Endothelial cell (in vitro differentiated cells): ENCODE measurements at regions not wholly inside any gene's neighbourhood (a gene's known extent, or its start where the extent isn't known, plus 50 kb on each side); places are given as distances from the start of the nearest gene placed in this dataset.

Experiments
- DNase-seq: peaks from one replicate; pipeline ENCODE4 v3.0.0; 2021; ENCODE audit warnings: low spot score
- H3K27ac Mint-ChIP-seq: one replicate; pipeline ENCODE4 v1.8.0; 2021; ENCODE audit warnings: mixed read lengths, inconsistent platforms; ENCODE audit not compliant: unreplicated experiment
- H3K27me3 Mint-ChIP-seq: one replicate; pipeline ENCODE4 v1.8.0; 2021; ENCODE audit warnings: mild to moderate bottlenecking, moderate library complexity, mixed read lengths, inconsistent platforms; ENCODE audit not compliant: unreplicated experiment
- H3K36me3 Mint-ChIP-seq: one replicate; pipeline ENCODE4 v1.8.0; 2021; ENCODE audit warnings: mild to moderate bottlenecking, low read depth, mixed read lengths, inconsistent platforms; ENCODE audit not compliant: unreplicated experiment
- H3K4me1 Mint-ChIP-seq: one replicate; pipeline ENCODE4 v1.8.0; 2021; ENCODE audit warnings: mild to moderate bottlenecking, mixed read lengths, inconsistent platforms; ENCODE audit not compliant: unreplicated experiment
- H3K4me3 Mint-ChIP-seq: one replicate; pipeline ENCODE4 v1.8.0; 2021; ENCODE audit warnings: mild to moderate bottlenecking, mixed read lengths, inconsistent platforms; ENCODE audit not compliant: unreplicated experiment
- H3K9me3 Mint-ChIP-seq: one replicate; pipeline ENCODE4 v1.8.0; 2021; ENCODE audit warnings: mixed read lengths, inconsistent platforms; ENCODE audit not compliant: unreplicated experiment
- CTCF ChIP-seq: fragments of 200-600 bp; sonication (generic); IDR thresholded peaks from one replicate; pipeline ENCODE4 v1.5.0; 2021; ENCODE audit warnings: antibody characterized with exemption; ENCODE audit not compliant: unreplicated experiment

GRCh38 chr16:35737076-35737475 is 2277.7 kb downstream of the TP53TG3F start:
- no peak overlapping the region for H3K4me3 Mint-ChIP-seq
- TF ChIP-seq CTCF, result no peak
- H3K36me3 Mint-ChIP-seq, result peaks cover 32% of the 10 kb centered on the region
- no peaks in the 10 kb centered on the region for H3K4me1 Mint-ChIP-seq
- H3K27me3 Mint-ChIP-seq, result peaks cover 12% of the 10 kb centered on the region
- no peak overlapping the region for H3K27ac Mint-ChIP-seq
- H3K9me3 Mint-ChIP-seq, result peaks cover 73% of the 10 kb centered on the region
- no peak for DNase-seq

- H3K27me3 Mint-ChIP-seq, result peaks cover 14% of the 10 kb centered on the region
- H3K36me3 Mint-ChIP-seq, result peaks cover 47% of the 10 kb centered on the region
- H3K4me1 Mint-ChIP-seq, result no peaks in the 10 kb centered on the region
- H3K4me3 Mint-ChIP-seq, result peak overlapping the region; percentile 19
- H3K9me3 Mint-ChIP-seq, result peaks cover 81% of the 10 kb centered on the region
- no peak overlapping the region for H3K27ac Mint-ChIP-seq
- DNase-seq, result no peak
- TF ChIP-seq CTCF, result no peak
Observed at GRCh38 chr16:35741546-35741945, 2282.1 kb downstream of the TP53TG3F start.

GRCh38 chr16:35743101-35743692 is 2283.8 kb downstream of the TP53TG3F start:
- H3K27me3 Mint-ChIP-seq, result peaks cover 14% of the 10 kb centered on the region
- no peak for TF ChIP-seq CTCF
- DNase-seq, result no peak
- H3K9me3 Mint-ChIP-seq, result peaks cover 70% of the 10 kb centered on the region
- H3K4me1 Mint-ChIP-seq, result no peaks in the 10 kb centered on the region
- no peak overlapping the region for H3K27ac Mint-ChIP-seq
- H3K36me3 Mint-ChIP-seq, result peaks cover 46% of the 10 kb centered on the region
- H3K4me3 Mint-ChIP-seq, result no peak overlapping the region

GRCh38 chr16:35744084-35744483 is 2284.7 kb downstream of the TP53TG3F start:
- H3K4me1 Mint-ChIP-seq, result no peaks in the 10 kb centered on the region
- no peak for DNase-seq
- TF ChIP-seq CTCF, result no peak
- peaks cover 10% of the 10 kb centered on the region for H3K27me3 Mint-ChIP-seq
- H3K36me3 Mint-ChIP-seq, result peaks cover 39% of the 10 kb centered on the region
- no peak overlapping the region for H3K4me3 Mint-ChIP-seq
- H3K9me3 Mint-ChIP-seq, result peaks cover 61% of the 10 kb centered on the region
- no peak overlapping the region for H3K27ac Mint-ChIP-seq

GRCh38 chr16:35744726-35745125 is 2285.3 kb downstream of the TP53TG3F start:
- no peak for TF ChIP-seq CTCF
- H3K27me3 Mint-ChIP-seq, result peaks cover 13% of the 10 kb centered on the region
- DNase-seq, result no peak
- H3K27ac Mint-ChIP-seq, result no peak overlapping the region
- peaks cover 33% of the 10 kb centered on the region for H3K36me3 Mint-ChIP-seq
- no peaks in the 10 kb centered on the region for H3K4me1 Mint-ChIP-seq
- H3K4me3 Mint-ChIP-seq, result no peak overlapping the region
- peaks cover 55% of the 10 kb centered on the region for H3K9me3 Mint-ChIP-seq
